DMS 273 treated with DMSO at 0.1 percent for 48 hours (cell line): ENCODE measurements at regions not wholly inside any gene's neighbourhood (a gene's known extent, or its start where the extent isn't known, plus 50 kb on each side); places are given as distances from the start of the nearest gene placed in this dataset.
"Not testable (repeated sequence)": the region's sequence is repeated elsewhere in the genome, so short reads cannot be mapped to it uniquely, and the experiment has no call there.

Source experiments
- DNase-seq: peaks from one replicate; lab custom pipeline; 2025; lab: John Stamatoyannopoulos, UW

- no peak for DNase-seq
These were observed 583.2 kb downstream of the EBF1 start for GRCh38 chr5:158516521-158516920.

DNA sequence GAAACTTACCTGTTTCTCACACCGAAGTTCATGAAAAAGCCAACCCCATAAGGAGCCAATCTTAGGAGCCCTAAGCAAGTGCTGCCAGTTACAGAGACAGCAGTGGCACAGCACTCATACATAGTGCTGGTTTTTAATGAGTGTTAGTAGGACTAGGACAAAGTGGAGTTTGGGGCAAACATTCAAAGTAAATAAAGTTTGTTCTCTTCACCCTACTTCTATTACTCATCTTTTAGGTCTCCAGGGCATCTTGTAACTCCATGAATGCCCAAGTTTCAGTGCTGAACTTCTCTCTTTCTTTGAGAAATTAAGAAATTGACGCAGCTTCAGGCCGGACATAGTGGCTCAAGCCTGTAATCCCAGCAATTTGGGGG is 584.7 kb downstream of the EBF1 start:
- no peak for DNase-seq

DNA sequence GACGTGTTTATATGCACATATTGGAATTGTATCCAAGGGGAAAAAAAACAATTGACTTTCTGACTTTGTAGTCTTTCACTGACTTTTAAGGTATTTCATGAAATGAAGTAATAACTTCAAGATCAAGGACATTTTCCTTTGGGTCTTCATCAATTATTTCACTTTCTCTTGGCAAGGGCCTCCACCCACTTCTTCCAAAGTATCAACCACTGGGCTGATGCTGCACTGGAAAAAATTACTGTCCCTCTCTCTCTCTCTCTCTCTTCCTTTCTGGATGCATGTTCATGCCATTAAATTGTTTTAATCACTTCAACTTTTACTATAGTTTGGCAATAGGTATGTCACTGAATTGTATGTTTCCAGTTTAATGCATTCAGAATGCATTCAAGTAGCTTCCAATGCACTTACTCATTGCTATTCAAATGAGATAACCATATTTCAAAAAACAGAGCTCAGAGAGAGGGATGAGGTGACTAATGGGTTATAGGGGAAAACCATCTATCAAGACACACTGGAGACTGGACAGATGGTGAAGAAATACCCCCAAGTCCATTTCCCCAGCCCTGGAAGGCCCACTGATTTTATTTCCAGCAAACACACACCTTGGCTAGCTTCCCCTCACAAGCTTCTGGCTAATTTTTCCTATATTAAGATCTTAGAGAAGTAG is 585.3 kb downstream of the EBF1 start:
- no peak for DNase-seq

GRCh38 chr5:158513490-158514318 is 586.0 kb downstream of the EBF1 start:
- no peak for DNase-seq

GRCh38 chr5:158511454-158511853 is 588.3 kb downstream of the EBF1 start:
- no peak for DNase-seq

- no peak for DNase-seq
These were observed 589.2 kb downstream of the EBF1 start for GRCh38 chr5:158510479-158510878.

- no peak for DNase-seq
These were observed 593.1 kb downstream of the EBF1 start for GRCh38 chr5:158506648-158507047.

- no peak for DNase-seq
These were observed 597.0 kb downstream of the EBF1 start for GRCh38 chr5:158502686-158503085.

DNA sequence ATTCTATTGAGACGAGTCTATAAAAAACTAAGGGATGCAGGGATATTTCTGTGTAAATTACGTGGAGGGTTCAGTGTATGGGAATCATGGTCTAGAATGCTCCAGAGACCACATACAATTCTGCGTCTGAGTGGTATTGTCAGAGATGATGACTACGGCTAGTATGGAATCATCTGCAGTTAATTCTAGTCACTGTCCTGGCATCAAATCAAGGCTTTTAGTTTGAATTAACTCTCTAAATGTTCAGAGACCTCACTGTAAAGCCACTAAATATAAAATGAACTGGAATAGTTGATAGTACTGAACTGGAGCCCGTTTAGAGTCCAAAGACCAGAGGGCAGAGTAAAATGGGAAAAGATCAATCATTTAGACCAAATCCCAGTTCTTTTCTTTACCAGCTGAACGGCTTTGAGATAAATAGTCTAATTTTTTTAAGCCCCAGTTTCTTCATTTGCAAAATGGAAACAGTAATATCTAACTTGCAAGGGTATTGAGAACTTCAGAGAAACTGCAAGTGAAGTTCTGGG is 599.8 kb downstream of the EBF1 start:
- DNase-seq = no peak

GRCh38 chr5:158499075-158499891 is 600.4 kb downstream of the EBF1 start:
- no peak for DNase-seq

DNA sequence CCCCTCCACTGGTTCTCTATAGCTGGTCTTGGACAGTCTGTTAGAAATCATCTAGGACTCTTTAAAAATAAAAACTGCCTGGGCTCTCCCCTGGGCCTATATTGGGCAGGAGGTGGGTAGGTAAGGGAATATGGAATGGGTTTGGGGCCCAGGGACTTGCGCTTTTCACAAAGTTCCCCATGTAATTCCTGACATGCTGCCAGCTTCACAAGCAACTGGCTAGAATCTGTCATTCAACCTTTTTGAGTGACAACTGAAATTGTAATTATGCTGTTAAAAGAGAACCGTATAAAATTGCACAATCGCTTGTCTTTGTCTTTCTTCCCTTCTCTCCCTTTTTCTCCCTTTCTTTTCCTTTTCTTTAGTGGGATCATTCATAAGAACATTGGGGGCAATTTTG is 603.1 kb downstream of the EBF1 start:
- DNase-seq = no peak

DNA sequence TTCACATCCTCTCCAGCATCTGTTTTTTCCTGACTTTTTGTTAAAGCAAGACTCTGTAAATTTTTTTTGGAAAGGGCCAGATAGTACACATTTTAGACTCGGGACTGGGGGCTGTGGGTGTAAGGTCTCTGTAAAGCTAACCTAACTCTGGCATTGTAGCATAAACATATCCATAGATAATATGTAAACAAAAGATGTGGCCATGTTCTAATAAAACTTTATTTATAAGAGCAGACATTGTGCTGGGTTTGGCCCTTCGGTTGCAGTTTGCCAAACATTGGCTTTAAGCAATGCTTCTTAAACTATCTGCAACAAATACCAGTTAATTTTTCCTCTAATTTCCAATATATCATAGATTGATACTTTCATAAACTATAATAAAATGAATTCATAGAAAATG is 605.2 kb downstream of the EBF1 start:
- DNase-seq = no peak

DNA sequence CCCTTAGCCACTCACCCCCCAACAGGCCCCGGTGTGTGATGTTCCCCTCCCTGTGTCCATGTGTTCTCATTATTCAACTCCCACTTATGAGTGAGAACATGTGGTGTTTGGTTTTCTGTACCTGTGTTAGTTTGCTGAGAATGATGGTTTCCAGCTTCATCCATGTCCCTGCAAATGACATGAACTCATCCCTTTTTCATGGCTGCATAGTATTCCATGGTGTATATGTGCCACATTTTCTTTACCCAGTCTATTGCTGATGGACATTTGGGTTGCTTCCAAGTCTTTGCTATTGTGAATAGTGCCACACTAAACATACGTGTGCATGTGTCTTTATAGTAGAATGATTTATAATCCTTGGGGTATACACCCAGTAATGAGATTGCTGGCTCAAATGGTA is 605.7 kb downstream of the EBF1 start:
- not testable (repeated sequence) for DNase-seq

DNA sequence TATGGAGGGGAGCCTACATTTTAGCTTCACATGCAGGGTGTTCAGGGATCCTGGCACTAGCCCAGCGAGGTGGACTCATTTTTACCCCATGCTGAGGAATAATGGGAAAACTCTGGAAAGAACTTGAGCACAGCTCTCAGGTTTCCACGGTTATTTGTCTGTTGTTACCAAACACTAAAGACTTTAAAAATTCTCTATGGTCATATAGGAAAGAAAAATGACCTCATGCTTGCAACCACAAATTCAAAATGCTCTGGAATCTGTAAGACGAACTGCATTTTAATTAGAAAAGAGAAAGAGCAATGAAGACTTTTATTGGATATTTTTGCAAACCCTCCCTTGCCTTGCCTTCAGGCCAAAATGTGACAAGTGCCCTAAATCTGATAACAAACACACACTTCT is 606.9 kb downstream of the EBF1 start:
- no peak for DNase-seq

- DNase-seq = no peak
These were observed 607.6 kb downstream of the EBF1 start for GRCh38 chr5:158492136-158492535.

DNA sequence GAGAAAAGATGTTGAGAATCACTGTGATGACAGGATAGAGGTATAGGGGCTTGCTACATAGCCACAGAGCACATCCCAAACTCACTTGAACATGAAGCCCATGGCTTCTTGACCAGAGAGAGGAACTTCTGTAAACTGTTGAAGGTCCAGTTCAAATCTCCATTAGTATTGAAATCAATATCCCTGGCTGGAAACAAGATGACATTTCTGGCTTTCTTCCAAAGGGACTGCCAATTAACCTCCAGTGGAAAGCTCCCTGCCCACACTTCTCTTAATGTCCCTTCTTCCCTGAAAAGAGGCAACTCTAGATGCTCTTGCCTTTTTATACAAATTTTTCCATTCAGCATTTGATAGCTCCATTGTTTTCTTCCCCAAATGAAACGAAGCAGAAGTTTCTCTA is 612.1 kb downstream of the EBF1 start:
- no peak for DNase-seq

DNA sequence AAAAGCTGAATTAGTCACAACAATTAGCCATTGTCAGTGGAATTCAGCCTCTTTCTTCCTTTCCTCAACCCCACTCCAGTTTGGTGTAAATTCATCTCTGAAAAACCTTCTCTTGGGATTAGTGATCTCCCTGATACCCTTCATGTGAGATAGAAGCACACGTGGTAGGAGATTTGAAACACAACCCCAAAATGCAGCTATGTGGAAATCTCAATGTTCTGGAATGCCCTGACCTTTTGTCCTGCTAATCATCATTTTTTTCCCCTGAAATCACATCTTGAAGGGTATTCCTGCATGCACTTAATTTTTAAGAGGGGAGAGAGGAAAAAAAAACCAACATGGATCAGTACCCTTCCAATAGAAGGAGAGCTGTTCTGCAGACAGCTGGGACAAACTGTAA is 612.6 kb downstream of the EBF1 start:
- DNase-seq = no peak

DNA sequence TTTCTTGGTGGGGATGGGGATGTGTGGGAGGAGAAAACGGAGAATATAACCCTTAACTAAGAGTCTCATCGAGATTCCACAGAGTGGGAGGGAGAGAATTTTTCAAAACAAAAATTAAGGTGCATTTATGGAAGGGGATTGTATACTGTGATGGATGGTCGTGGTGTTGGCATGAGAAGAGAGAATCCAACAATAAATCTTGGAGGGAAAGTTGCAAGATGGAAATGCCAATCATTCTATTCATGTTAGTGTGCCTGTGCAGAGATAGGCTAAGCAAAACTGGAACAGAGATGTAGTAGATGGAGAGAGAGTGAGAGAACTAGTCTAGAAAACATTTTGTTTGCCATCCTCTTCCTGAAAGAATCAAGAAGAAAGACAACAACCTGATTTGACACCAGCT is 613.1 kb downstream of the EBF1 start:
- DNase-seq = no peak

- no peak for DNase-seq
These were observed 614.1 kb downstream of the EBF1 start for GRCh38 chr5:158485604-158486081.

DNA sequence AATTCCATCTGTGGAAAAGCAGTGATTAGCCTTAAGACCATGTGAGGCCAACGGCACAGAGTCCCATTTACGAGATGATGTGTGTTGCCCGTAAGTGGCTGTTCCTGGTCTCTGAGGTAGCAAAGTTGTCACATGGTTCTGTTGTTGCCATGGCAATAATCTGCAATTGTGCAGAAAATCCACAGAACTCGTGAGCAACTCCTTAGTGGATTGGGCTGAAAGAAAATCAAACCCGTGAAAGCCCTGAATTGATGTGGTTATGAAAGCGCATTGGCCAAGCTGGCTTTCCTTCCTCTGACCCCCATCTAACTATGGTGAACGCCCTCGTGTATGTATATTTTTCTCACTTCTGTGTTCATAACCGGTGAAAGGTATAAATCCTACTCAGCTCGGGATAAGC is 614.7 kb downstream of the EBF1 start:
- DNase-seq = no peak

DNA sequence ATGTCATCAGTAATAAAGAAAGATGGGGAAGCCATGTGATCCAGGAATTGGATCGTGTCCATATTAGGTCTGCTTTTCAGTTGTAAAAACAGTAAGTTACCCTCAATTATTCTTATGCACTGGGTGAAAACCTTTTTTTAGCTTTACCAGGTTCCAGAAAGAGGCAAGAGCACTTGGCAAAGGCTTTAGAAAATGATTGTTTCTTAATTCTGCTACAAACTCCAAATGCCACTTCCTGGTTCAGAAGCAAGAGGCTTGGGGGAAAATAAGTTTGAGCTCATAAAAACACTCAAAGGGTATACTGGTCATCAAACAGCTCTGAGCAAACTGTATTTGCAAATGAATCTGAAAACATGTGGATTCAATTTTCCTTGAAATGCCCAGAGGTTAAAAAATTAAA is 615.6 kb downstream of the EBF1 start:
- DNase-seq = peak; percentile 14

DNA sequence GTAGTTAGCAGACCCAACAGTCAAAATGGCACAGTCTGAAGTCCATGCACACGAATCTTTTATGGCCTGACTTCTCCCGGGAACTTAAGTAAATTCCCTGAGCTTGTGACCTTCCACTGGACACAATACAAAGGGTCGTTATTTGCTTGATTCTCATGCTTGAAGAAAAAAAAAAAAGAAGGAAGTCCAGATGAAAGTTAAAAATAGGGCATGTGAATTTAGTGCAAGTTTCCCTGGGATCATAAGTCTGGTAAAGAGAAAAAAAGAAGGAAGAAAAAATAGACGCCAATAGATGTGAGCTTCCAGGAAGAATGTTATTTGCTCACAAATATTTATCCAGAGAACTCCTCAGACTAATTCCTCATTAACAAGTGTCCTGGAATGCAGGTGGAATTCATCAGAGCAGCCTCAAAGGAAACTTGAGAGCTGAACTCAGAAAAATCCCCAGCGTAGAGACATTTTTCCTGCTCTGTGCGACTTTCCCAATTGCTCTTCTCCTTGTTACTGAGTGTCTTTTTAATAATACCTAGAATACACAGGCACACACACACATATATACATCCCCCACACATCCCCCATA is 616.3 kb downstream of the EBF1 start:
- DNase-seq = no peak
